ENCODE measurements at regions not wholly inside any gene's neighbourhood (a gene's known extent, or its start where the extent isn't known, plus 50 kb on each side); places are given as distances from the start of the nearest gene placed in this dataset.

DNA sequence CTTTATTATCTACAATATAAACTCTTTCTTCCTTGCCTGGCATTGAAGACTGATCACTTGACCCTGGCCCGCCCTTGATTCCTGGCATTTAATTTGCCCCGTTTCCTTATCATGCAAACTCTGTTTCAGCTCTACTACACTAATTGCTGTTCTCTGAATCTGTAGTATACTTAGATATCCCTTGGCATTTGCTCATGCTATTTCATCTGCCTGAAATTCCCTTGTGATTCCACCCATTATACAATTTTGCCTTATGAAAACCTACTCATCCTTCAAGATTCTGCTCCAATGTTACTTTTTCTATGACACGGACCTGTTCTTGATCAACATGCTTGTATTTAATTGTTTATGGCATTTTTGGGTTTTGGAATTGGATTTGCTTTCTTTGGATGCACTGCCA is 459.9 kb upstream of the AMOT start:
- no peak overlapping the region for H3K4me3 Mint-ChIP-seq (ENCODE audit: unreplicated experiment)
- H3K36me3 Mint-ChIP-seq (ENCODE audit: insufficient read depth, unreplicated experiment), result no peaks in the 10 kb centered on the region
- H3K27ac Mint-ChIP-seq (ENCODE audit: low read depth, unreplicated experiment), result no peak overlapping the region
- no TSS peak for BruUV-seq (replicated peaks)
- no peaks in the 10 kb centered on the region for H3K9me3 Mint-ChIP-seq (ENCODE audit: unreplicated experiment)
- ChIA-PET CTCF (no interaction called here), POLR2A (no interaction called here)
- intact Hi-C loops (cut with micrococcal nuclease), result no loop called here
- H3K4me1 Mint-ChIP-seq (ENCODE audit: insufficient read depth, unreplicated experiment), result no peaks in the 10 kb centered on the region
- TF ChIP-seq, protein P1, sequence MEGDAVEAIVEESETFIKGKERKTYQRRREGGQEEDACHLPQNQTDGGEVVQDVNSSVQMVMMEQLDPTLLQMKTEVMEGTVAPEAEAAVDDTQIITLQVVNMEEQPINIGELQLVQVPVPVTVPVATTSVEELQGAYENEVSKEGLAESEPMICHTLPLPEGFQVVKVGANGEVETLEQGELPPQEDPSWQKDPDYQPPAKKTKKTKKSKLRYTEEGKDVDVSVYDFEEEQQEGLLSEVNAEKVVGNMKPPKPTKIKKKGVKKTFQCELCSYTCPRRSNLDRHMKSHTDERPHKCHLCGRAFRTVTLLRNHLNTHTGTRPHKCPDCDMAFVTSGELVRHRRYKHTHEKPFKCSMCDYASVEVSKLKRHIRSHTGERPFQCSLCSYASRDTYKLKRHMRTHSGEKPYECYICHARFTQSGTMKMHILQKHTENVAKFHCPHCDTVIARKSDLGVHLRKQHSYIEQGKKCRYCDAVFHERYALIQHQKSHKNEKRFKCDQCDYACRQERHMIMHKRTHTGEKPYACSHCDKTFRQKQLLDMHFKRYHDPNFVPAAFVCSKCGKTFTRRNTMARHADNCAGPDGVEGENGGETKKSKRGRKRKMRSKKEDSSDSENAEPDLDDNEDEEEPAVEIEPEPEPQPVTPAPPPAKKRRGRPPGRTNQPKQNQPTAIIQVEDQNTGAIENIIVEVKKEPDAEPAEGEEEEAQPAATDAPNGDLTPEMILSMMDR (IDR thresholded peaks at IDR 0.05; ENCODE audit: unreplicated experiment), result no peak
- H3K27me3 Mint-ChIP-seq (ENCODE audit: insufficient read depth, unreplicated experiment), result no peaks in the 10 kb centered on the region
- DNase-seq (ENCODE audit: unreplicated experiment), result no peak

DNA sequence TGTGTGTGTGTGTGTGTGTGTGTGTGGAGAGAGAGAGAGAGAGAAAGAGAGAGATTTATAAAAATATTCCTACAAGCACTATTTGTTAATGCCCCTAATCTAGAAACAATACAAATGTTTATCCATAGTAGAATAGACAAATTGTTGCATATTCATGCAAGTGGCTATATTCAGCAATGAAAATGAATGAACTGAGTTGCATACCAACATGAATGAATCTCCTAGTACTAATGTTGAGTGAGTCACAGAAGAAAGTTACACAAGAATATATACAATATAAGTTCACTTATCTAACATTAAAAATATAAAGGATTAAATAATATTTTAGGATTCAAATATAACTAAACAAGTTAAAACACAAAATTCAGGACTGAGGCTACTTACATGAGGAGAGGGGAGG is 456.8 kb upstream of the AMOT start:
- BruUV-seq (replicated peaks), result no TSS peak
- Mint-ChIP-seq H3K4me1 (ENCODE audit: insufficient read depth, unreplicated experiment) (no peaks in the 10 kb centered on the region), H3K27ac (ENCODE audit: low read depth, unreplicated experiment) (no peak overlapping the region), H3K27me3 (ENCODE audit: insufficient read depth, unreplicated experiment) (no peaks in the 10 kb centered on the region), H3K36me3 (ENCODE audit: insufficient read depth, unreplicated experiment) (no peaks in the 10 kb centered on the region), H3K9me3 (ENCODE audit: unreplicated experiment) (no peaks in the 10 kb centered on the region), H3K4me3 (ENCODE audit: unreplicated experiment) (no peak overlapping the region)
- intact Hi-C loops (cut with micrococcal nuclease), result no loop called here
- TF ChIP-seq, protein P1 (IDR thresholded peaks at IDR 0.05; ENCODE audit: unreplicated experiment), result no peak
- CTCF ChIA-PET, result no interaction called here
- DNase-seq (ENCODE audit: unreplicated experiment), result no peak
- POLR2A ChIA-PET, result interaction anchor here (0.6 kb wide), 1 partner anchor 1808 kb away, joined by 3 read pairs; no protein-coding TSS in a partner anchor

DNA sequence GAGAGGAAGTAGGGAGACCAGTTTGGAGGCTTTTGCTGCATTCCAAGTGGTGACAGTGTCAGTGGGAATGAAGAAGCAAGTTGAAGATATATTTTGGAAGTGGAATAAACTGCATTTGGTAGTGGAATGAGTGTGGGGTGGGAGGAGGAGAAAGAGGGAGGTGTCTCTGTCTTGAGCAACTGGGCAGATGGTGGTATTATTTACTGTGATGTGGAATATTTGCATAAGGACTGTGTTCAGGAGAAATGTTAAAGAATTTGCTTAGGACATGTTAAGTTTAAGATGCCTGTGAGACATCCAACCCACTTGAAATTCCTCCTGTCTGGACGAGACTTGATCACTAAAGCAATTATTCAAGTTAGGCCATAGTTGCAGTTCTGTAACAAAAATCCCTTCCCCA is 448.9 kb upstream of the AMOT start:
- BruUV-seq (replicated peaks), result no TSS peak
- intact Hi-C loops (cut with micrococcal nuclease), result no loop called here
- no peak overlapping the region for H3K4me3 Mint-ChIP-seq (ENCODE audit: unreplicated experiment)
- H3K9me3 Mint-ChIP-seq (ENCODE audit: unreplicated experiment), result no peaks in the 10 kb centered on the region
- H3K36me3 Mint-ChIP-seq (ENCODE audit: insufficient read depth, unreplicated experiment), result no peaks in the 10 kb centered on the region
- H3K4me1 Mint-ChIP-seq (ENCODE audit: insufficient read depth, unreplicated experiment), result no peaks in the 10 kb centered on the region
- ChIA-PET CTCF (no interaction called here), POLR2A (no interaction called here)
- no peak for DNase-seq (ENCODE audit: unreplicated experiment)
- H3K27ac Mint-ChIP-seq (ENCODE audit: low read depth, unreplicated experiment), result no peak overlapping the region
- TF ChIP-seq, protein P1 (IDR thresholded peaks at IDR 0.05; ENCODE audit: unreplicated experiment), result no peak
- H3K27me3 Mint-ChIP-seq (ENCODE audit: insufficient read depth, unreplicated experiment), result peaks cover 31% of the 10 kb centered on the region

DNA sequence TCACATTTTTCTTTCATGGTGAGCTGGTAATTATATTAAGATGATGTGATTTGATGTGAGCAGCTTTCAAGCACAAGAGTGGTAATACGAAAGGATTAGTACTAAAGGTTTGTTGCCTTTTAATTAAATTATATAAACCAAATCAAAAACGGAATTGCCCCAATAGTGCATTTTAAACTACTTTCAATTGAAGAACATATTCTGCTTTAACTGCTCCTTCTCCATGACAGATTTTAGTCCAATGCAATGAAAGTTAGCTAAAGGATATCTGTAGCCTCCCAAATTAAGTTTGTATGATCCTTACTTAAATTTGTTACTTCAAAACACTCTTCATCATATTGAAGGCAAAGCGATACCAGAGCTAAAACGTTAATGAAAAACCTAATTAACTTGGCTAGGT is 447.1 kb upstream of the AMOT start:
- Mint-ChIP-seq H3K27ac (ENCODE audit: low read depth, unreplicated experiment) (no peak overlapping the region), H3K9me3 (ENCODE audit: unreplicated experiment) (no peaks in the 10 kb centered on the region), H3K4me3 (ENCODE audit: unreplicated experiment) (no peak overlapping the region), H3K4me1 (ENCODE audit: insufficient read depth, unreplicated experiment) (no peaks in the 10 kb centered on the region), H3K36me3 (ENCODE audit: insufficient read depth, unreplicated experiment) (no peaks in the 10 kb centered on the region), H3K27me3 (ENCODE audit: insufficient read depth, unreplicated experiment) (peaks cover 31% of the 10 kb centered on the region)
- ChIA-PET POLR2A (no interaction called here), CTCF (no interaction called here)
- no peak for DNase-seq (ENCODE audit: unreplicated experiment)
- no TSS peak for BruUV-seq (replicated peaks)
- TF ChIP-seq, protein P1 (IDR thresholded peaks at IDR 0.05; ENCODE audit: unreplicated experiment), result no peak
- intact Hi-C loops (cut with micrococcal nuclease), result no loop called here
